Kidney glomerular epithelial cell (primary cell): ENCODE measurements at regions not wholly inside any gene's neighbourhood (a gene's known extent, or its start where the extent isn't known, plus 50 kb on each side); places are given as distances from the start of the nearest gene placed in this dataset.

Source experiments
- DNase-seq: peaks from one replicate; lab custom pipeline; 2025; lab: John Stamatoyannopoulos, UW

GRCh38 chr4:114535725-114536124, 62.9 kb upstream of the UGT8 start:
- DNase-seq = no peak

GRCh38 chr4:114537352-114537751, 61.3 kb upstream of the UGT8 start:
- DNase-seq = no peak

- DNase-seq = no peak
Measured at GRCh38 chr4:114538012-114538617, 60.5 kb upstream of the UGT8 start.

- DNase-seq = no peak
Measured at GRCh38 chr4:114539985-114540384, 58.6 kb upstream of the UGT8 start.

GRCh38 chr4:114547340-114548134, 51.1 kb upstream of the UGT8 start:
- DNase-seq = no peak
